ENCODE measurements at regions not wholly inside any gene's neighbourhood (a gene's known extent, or its start where the extent isn't known, plus 50 kb on each side); places are given as distances from the start of the nearest gene placed in this dataset.

DNA sequence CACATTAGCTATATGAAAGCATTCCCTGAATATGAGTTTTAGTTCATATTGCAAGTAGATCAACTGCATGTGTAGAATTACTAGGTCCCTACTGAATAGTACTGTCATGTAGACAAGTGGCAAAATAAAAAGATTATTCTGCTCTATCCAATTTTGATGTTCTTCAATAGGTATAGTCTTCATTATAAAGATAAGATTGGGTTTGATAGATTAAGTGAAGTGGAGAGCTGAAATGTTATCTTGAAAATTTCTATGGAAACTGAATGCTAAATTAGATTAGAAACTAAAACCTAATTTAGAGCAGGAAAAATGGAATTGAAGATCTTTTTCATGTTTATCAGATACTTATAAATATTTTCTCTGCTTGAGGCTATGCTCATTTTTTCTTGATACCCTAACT, 1610.0 kb downstream of the BRINP3 start:
- H3K27me3 ChIP-seq (replicated peaks in 1 of 7): no peaks in the 10 kb centered on the region
- no peaks in the 10 kb centered on the region for H3K4me1 ChIP-seq
- no peak overlapping the region for H3K4me3 ChIP-seq
- intact Hi-C loops (cut with DNase I; ENCODE audit: low total_unique reads): no loop called here
- TF ChIP-seq CTCF (IDR thresholded peaks at IDR 0.05 in 8 of 11, conservative IDR thresholded peaks at IDR 0.05 in 3 of 11): no peak
- no peak for TF ChIP-seq POLR2AphosphoS5 (IDR thresholded peaks at IDR 0.05)
- TF ChIP-seq POLR2A (IDR thresholded peaks at IDR 0.05): no peak
- H3K36me3 ChIP-seq: no peaks in the 10 kb centered on the region
- DNase-seq: no peak
- no peak overlapping the region for H3K27ac ChIP-seq
- H3K9me3 ChIP-seq: peaks cover 0 to 33% (median 12%) of the 10 kb centered on the region in 8 donors

DNA sequence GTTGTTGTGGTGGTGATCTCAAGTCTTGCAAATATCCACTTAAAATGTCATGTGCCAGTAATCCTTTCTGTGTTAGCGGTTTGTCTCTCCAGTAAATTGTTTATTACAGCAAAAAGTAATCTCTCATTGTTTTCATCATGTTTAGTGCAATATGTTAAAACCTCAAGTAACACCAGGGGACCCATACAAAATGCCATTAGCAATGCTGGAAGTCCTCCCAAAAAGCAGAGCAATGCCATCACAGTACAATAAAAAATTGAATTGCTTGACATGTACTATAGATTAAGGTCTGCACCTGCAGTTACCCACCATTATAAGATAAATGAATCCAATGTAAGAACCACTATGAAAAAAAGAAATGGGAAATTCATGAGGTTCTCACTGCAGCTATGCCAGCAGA, 1606.5 kb downstream of the BRINP3 start:
- TF ChIP-seq POLR2AphosphoS5 (IDR thresholded peaks at IDR 0.05) (no peak), POLR2A (IDR thresholded peaks at IDR 0.05) (no peak), CTCF (IDR thresholded peaks at IDR 0.05 in 8 of 11, conservative IDR thresholded peaks at IDR 0.05 in 3 of 11) (no peak)
- Histone ChIP-seq H3K36me3 (no peaks in the 10 kb centered on the region), H3K9me3 (peaks cover 0 to 24% (median 0%) of the 10 kb centered on the region in 8 donors), H3K4me1 (no peaks in the 10 kb centered on the region), H3K27me3 (replicated peaks in 1 of 7) (no peaks in the 10 kb centered on the region), H3K4me3 (no peak overlapping the region), H3K27ac (no peak overlapping the region)
- no peak for DNase-seq
- intact Hi-C loops (cut with DNase I; ENCODE audit: low total_unique reads): no loop called here
- 46 to 82% (median 68%) methylated on average over 1 of the region's 1 CpG for WGBS, 5 donors

DNA sequence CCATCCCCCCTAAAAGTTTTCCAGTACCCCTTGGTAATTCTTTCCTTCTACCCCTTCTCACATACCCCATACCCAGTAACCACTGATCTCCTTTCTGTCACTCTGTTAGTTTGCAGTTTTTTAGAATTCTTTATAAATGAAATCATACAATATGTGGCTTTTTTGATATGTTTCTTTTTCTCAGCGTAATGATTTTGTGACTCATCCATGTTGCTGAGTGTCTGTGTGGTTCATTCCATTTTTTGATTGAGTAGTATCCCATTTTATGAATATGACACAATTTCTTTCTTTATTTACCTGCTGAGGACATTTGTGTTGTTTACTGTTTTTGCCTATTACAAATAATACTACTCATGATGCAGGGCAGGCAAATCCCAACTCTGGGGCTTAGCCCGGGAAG, 1605.3 kb downstream of the BRINP3 start:
- H3K27ac ChIP-seq: no peak overlapping the region
- 81 to 89% (median 86%) methylated on average over 2 of the region's 2 CpGs for WGBS, 5 donors
- no peaks in the 10 kb centered on the region for H3K36me3 ChIP-seq
- no peak overlapping the region for H3K4me3 ChIP-seq
- no peak for DNase-seq
- no peak for TF ChIP-seq POLR2A (IDR thresholded peaks at IDR 0.05)
- no peak for TF ChIP-seq CTCF (IDR thresholded peaks at IDR 0.05 in 8 of 11, conservative IDR thresholded peaks at IDR 0.05 in 3 of 11)
- no peak for TF ChIP-seq POLR2AphosphoS5 (IDR thresholded peaks at IDR 0.05)
- no peaks in the 10 kb centered on the region for H3K27me3 ChIP-seq (replicated peaks in 1 of 7)
- no peaks in the 10 kb centered on the region for H3K4me1 ChIP-seq
- H3K9me3 ChIP-seq: peaks cover 0 to 24% (median 0%) of the 10 kb centered on the region in 8 donors
- intact Hi-C loops (cut with DNase I; ENCODE audit: low total_unique reads): no loop called here

GRCh38 chr1:188877668-188878067, 1600.0 kb downstream of the BRINP3 start:
- H3K27ac ChIP-seq: no peak overlapping the region
- no peak overlapping the region for H3K4me3 ChIP-seq
- 79 to 87% (median 83%) methylated on average over 2 of the region's 2 CpGs for WGBS, 5 donors
- intact Hi-C loops (cut with DNase I; ENCODE audit: low total_unique reads): no loop called here
- no peak for DNase-seq
- no peak for TF ChIP-seq POLR2A (IDR thresholded peaks at IDR 0.05)
- TF ChIP-seq CTCF (IDR thresholded peaks at IDR 0.05 in 8 of 11, conservative IDR thresholded peaks at IDR 0.05 in 3 of 11): no peak
- TF ChIP-seq POLR2AphosphoS5 (IDR thresholded peaks at IDR 0.05): no peak
- H3K27me3 ChIP-seq (replicated peaks in 1 of 7): no peaks in the 10 kb centered on the region
- H3K36me3 ChIP-seq: no peaks in the 10 kb centered on the region
- H3K4me1 ChIP-seq: no peaks in the 10 kb centered on the region
- peaks cover 0 to 13% (median 0%) of the 10 kb centered on the region in 8 donors for H3K9me3 ChIP-seq
